ENCODE measurements at regions not wholly inside any gene's neighbourhood (a gene's known extent, or its start where the extent isn't known, plus 50 kb on each side); places are given as distances from the start of the nearest gene placed in this dataset.
"Not testable (repeated sequence)": the region's sequence is repeated elsewhere in the genome, so short reads cannot be mapped to it uniquely, and the experiment has no call there.

GRCh38 chr1:120558303-120559060 lies 143.6 kb downstream of the NBPF8 start:
- peak in 1 of 3 experiments; percentile 15 for TF ChIP-seq CTCF (IDR thresholded peaks at IDR 0.05)
- H3K4me3 ChIP-seq: peak overlapping the region; percentile 53 to 76
- DNase-seq (ENCODE audit: low spot score in 2 of 2): peak; percentile 11 to 86
- H3K4me1 ChIP-seq; intact Hi-C loops (cut with DNase I); H3K27me3 ChIP-seq; H3K36me3 ChIP-seq; H3K9me3 ChIP-seq: not testable (repeated sequence)
- peak overlapping the region; percentile 53 to 85 for H3K27ac ChIP-seq

DNA sequence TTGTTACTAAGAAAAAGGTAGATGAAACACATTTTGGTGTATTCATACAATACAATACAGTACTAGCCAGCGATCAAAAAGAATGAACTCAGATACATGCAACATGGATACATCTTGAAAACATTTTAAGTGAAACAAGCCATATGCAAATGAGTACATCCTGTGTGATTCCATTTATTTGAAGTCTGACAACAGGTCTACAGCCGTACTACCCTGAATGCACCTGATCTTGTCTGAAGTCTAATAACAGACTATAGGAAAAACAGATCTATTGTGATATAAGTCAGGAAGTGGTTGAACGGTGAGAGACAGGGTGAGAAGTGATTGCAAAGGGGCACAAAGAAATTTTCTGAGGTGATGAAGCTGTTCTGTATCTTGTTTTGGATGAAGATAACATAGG lies 146.9 kb downstream of the NBPF8 start:
- H3K27ac ChIP-seq; intact Hi-C loops (cut with DNase I); H3K27me3 ChIP-seq; DNase-seq (ENCODE audit: low spot score in 2 of 2); H3K9me3 ChIP-seq; H3K36me3 ChIP-seq; H3K4me3 ChIP-seq; H3K4me1 ChIP-seq: not testable (repeated sequence)

- H3K27ac ChIP-seq; H3K36me3 ChIP-seq; intact Hi-C loops (cut with DNase I); H3K9me3 ChIP-seq; DNase-seq (ENCODE audit: low spot score in 2 of 2); H3K27me3 ChIP-seq; H3K4me3 ChIP-seq; H3K4me1 ChIP-seq: not testable (repeated sequence)
Observed at GRCh38 chr1:120565396-120565795, 150.6 kb downstream of the NBPF8 start.

- H3K4me3 ChIP-seq; DNase-seq (ENCODE audit: low spot score in 2 of 2); H3K9me3 ChIP-seq; intact Hi-C loops (cut with DNase I); H3K4me1 ChIP-seq; H3K27ac ChIP-seq; H3K27me3 ChIP-seq; H3K36me3 ChIP-seq: not testable (repeated sequence)
Observed at GRCh38 chr1:120567620-120568019, 152.8 kb downstream of the NBPF8 start.

DNA sequence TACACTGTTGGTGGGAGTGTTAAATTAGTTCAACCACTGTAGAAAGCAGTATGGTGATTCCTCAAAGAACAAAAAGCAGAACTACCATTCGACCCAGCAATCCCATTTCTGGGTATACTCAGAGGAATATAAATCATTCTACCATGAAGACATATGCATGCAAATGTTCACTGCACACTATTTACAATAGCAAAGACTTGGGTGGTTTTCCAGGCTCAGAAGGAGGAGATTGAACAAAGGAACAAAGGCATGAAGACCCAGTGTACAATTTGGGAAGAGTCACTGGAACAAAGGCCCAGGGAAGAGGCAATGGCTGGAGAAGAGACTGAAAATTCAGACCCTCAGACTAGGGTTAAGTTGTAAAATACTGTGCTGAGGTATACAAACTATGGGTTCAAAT lies 148.5 kb upstream of the NBPF26 start:
- H3K27me3 ChIP-seq; H3K4me3 ChIP-seq; DNase-seq (ENCODE audit: low spot score in 2 of 2); H3K36me3 ChIP-seq; intact Hi-C loops (cut with DNase I); H3K27ac ChIP-seq; H3K9me3 ChIP-seq; H3K4me1 ChIP-seq: not testable (repeated sequence)

- intact Hi-C loops (cut with DNase I); H3K9me3 ChIP-seq; H3K4me3 ChIP-seq; H3K27me3 ChIP-seq; DNase-seq (ENCODE audit: low spot score in 2 of 2); H3K36me3 ChIP-seq; H3K27ac ChIP-seq; H3K4me1 ChIP-seq: not testable (repeated sequence)
Observed at GRCh38 chr1:120582135-120582534, 141.6 kb upstream of the NBPF26 start.

DNA sequence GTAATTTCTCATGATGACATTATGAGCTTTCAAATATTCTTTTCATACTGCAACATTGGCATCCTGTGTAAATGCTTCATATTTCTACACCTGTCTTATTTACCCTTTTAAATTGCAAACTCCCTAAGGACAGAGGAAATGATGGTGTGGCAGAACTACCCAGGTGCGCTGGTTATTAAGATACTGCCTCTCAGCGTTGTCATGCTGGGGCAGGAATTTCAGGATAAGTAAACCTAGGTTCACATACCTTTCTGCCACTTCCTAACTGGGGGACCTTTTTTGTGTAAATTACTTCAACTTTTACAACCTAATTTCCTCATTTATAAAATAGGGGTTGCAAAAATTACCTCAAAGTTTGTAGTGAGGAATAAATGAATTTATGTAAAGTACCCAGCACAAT lies 137.7 kb upstream of the NBPF26 start:
- H3K4me1 ChIP-seq; DNase-seq (ENCODE audit: low spot score in 2 of 2); H3K27ac ChIP-seq; H3K36me3 ChIP-seq; H3K9me3 ChIP-seq; H3K27me3 ChIP-seq; intact Hi-C loops (cut with DNase I); H3K4me3 ChIP-seq: not testable (repeated sequence)

DNA sequence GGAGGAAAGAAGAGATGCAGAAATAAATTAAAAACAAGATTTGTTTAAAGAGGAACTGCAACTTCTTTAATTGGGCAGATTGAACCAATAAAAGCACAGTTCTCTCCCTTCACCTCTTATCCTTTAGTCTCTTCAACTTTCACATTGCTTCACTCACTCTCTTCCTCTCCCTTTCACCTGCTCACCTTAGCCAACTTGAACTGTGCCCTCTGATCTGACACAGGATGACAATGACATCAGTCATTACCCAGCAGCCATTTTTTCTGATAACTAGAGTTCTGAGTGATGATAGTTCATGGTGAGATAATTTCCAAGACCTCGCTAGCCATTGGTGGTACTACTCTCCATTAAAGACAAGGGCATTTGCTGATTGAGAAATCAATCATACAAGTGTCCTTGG lies 134.9 kb upstream of the NBPF26 start:
- H3K36me3 ChIP-seq; H3K9me3 ChIP-seq; H3K4me3 ChIP-seq; H3K27ac ChIP-seq; H3K27me3 ChIP-seq; H3K4me1 ChIP-seq; intact Hi-C loops (cut with DNase I); DNase-seq (ENCODE audit: low spot score in 2 of 2): not testable (repeated sequence)

DNA sequence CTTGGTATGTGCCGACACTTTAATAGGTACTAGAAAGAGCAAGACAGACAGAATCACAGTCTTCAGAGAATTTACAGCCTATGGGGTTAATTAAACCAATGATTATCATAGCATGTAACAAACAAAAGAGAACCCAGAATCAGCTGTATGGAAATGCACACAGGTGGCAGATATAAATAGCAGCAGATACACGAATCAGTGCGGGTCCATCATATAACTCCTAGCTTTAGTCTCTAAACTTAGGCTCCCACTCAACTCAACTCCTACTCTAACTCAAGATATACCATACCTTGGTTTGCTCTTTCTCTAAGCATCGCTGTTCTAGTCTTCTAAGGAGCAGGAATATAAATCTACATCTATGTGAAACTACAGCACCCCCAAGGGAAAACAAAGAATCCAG lies 132.0 kb upstream of the NBPF26 start:
- DNase-seq (ENCODE audit: low spot score in 2 of 2); H3K4me3 ChIP-seq; H3K27me3 ChIP-seq; intact Hi-C loops (cut with DNase I); H3K4me1 ChIP-seq; H3K36me3 ChIP-seq; H3K9me3 ChIP-seq: not testable (repeated sequence)
- peak overlapping the region in 1 of 2 donors; percentile 78 for H3K27ac ChIP-seq

GRCh38 chr1:120592943-120593342 lies 130.8 kb upstream of the NBPF26 start:
- H3K4me1 ChIP-seq; intact Hi-C loops (cut with DNase I); H3K9me3 ChIP-seq; H3K27ac ChIP-seq; H3K4me3 ChIP-seq; H3K36me3 ChIP-seq; H3K27me3 ChIP-seq; DNase-seq (ENCODE audit: low spot score in 2 of 2): not testable (repeated sequence)

DNA sequence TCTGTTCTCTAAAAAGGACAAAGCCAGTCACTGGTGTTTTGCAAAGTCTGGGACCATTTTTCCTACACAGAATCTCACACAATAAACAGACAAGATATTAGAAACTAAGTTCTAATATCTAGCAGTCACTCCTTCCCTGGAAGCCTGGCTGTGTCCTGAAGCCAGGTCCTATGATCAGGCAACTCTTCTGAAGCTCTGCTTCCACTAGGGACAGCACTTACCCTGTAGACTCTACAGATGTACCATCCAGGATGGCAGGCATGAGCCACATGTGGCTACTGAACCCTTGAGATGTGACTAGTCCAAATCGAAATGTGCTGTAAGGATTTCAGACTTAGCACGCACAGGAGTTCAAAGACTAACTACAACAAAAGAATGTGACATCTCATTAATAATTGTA lies 130.1 kb upstream of the NBPF26 start:
- H3K4me3 ChIP-seq; intact Hi-C loops (cut with DNase I); H3K9me3 ChIP-seq; DNase-seq (ENCODE audit: low spot score in 2 of 2); H3K27me3 ChIP-seq; H3K4me1 ChIP-seq; H3K27ac ChIP-seq; H3K36me3 ChIP-seq: not testable (repeated sequence)

- H3K4me3 ChIP-seq; H3K27ac ChIP-seq; DNase-seq (ENCODE audit: low spot score in 2 of 2); H3K9me3 ChIP-seq; intact Hi-C loops (cut with DNase I); H3K27me3 ChIP-seq; H3K36me3 ChIP-seq; H3K4me1 ChIP-seq: not testable (repeated sequence)
Observed at GRCh38 chr1:120598331-120598951, 125.3 kb upstream of the NBPF26 start.

- H3K27ac ChIP-seq; H3K4me3 ChIP-seq; H3K4me1 ChIP-seq; H3K36me3 ChIP-seq; H3K9me3 ChIP-seq; DNase-seq (ENCODE audit: low spot score in 2 of 2); intact Hi-C loops (cut with DNase I); H3K27me3 ChIP-seq: not testable (repeated sequence)
Observed at GRCh38 chr1:120599511-120599910, 124.2 kb upstream of the NBPF26 start.
